ENCODE measurements at regions not wholly inside any gene's neighbourhood (a gene's known extent, or its start where the extent isn't known, plus 50 kb on each side); places are given as distances from the start of the nearest gene placed in this dataset.

- H3K4me1 ChIP-seq (ENCODE audit: low read length): peaks cover 16% of the 10 kb centered on the region
- H3K9ac ChIP-seq (ENCODE audit: low read length): no peak overlapping the region
- no peaks in the 10 kb centered on the region for H3K27me3 ChIP-seq (ENCODE audit: low read depth, low read length)
- H3K9me3 ChIP-seq (ENCODE audit: insufficient read depth, low read length): no peaks in the 10 kb centered on the region
- no peaks in the 10 kb centered on the region for H3K36me3 ChIP-seq (replicated peaks; ENCODE audit: low read depth, low read length)
- TF ChIP-seq EZH2phosphoT487 (IDR thresholded peaks at IDR 0.05; ENCODE audit: low read depth): no peak
- no peak for TF ChIP-seq CTCF (IDR thresholded peaks at IDR 0.05; ENCODE audit: low read depth, low read length)
- no peaks in the 10 kb centered on the region for H4K20me1 ChIP-seq (ENCODE audit: insufficient read depth, low read length)
- no peak overlapping the region for H2AFZ ChIP-seq (ENCODE audit: low read depth, low read length)
- H3K4me3 ChIP-seq (ENCODE audit: low read length): no peak overlapping the region
- H3K27ac ChIP-seq (ENCODE audit: low read length): no peak overlapping the region
- H3K79me2 ChIP-seq (ENCODE audit: low read length): no peaks in the 10 kb centered on the region
- no peak overlapping the region for H3K4me2 ChIP-seq (ENCODE audit: low read length)
Observed at GRCh38 chr2:60386436-60386835, 167.0 kb downstream of the BCL11A start.

- no peak overlapping the region for H3K4me2 ChIP-seq (ENCODE audit: low read length)
- no peak overlapping the region for H3K27ac ChIP-seq (ENCODE audit: low read length)
- no peak overlapping the region for H2AFZ ChIP-seq (ENCODE audit: low read depth, low read length)
- no peaks in the 10 kb centered on the region for H4K20me1 ChIP-seq (ENCODE audit: insufficient read depth, low read length)
- no peaks in the 10 kb centered on the region for H3K79me2 ChIP-seq (ENCODE audit: low read length)
- peaks cover 9% of the 10 kb centered on the region for H3K4me1 ChIP-seq (ENCODE audit: low read length)
- no peaks in the 10 kb centered on the region for H3K27me3 ChIP-seq (ENCODE audit: low read depth, low read length)
- no peaks in the 10 kb centered on the region for H3K36me3 ChIP-seq (replicated peaks; ENCODE audit: low read depth, low read length)
- no peaks in the 10 kb centered on the region for H3K9me3 ChIP-seq (ENCODE audit: insufficient read depth, low read length)
- no peak for TF ChIP-seq EZH2phosphoT487 (IDR thresholded peaks at IDR 0.05; ENCODE audit: low read depth)
- TF ChIP-seq CTCF (IDR thresholded peaks at IDR 0.05; ENCODE audit: low read depth, low read length): no peak
- no peak overlapping the region for H3K4me3 ChIP-seq (ENCODE audit: low read length)
- no peak overlapping the region for H3K9ac ChIP-seq (ENCODE audit: low read length)
Observed at GRCh38 chr2:60385648-60386047, 167.8 kb downstream of the BCL11A start.

- Histone ChIP-seq H2AFZ (ENCODE audit: low read depth, low read length) (no peak overlapping the region), H3K79me2 (ENCODE audit: low read length) (no peaks in the 10 kb centered on the region), H3K27me3 (ENCODE audit: low read depth, low read length) (no peaks in the 10 kb centered on the region), H3K27ac (ENCODE audit: low read length) (no peak overlapping the region), H4K20me1 (ENCODE audit: insufficient read depth, low read length) (no peaks in the 10 kb centered on the region), H3K9ac (ENCODE audit: low read length) (no peak overlapping the region), H3K9me3 (ENCODE audit: insufficient read depth, low read length) (no peaks in the 10 kb centered on the region), H3K4me1 (ENCODE audit: low read length) (peaks cover 4% of the 10 kb centered on the region; the same call in 1 of the 2 replicates), H3K36me3 (replicated peaks; ENCODE audit: low read depth, low read length) (no peaks in the 10 kb centered on the region), H3K4me2 (ENCODE audit: low read length) (no peak overlapping the region), H3K4me3 (ENCODE audit: low read length) (no peak overlapping the region)
- TF ChIP-seq EZH2phosphoT487 (IDR thresholded peaks at IDR 0.05; ENCODE audit: low read depth) (no peak), CTCF (IDR thresholded peaks at IDR 0.05; ENCODE audit: low read depth, low read length) (no peak)
Observed at GRCh38 chr2:60383401-60384143, 169.9 kb downstream of the BCL11A start.

- no peak overlapping the region for H2AFZ ChIP-seq (ENCODE audit: low read depth, low read length)
- H3K27ac ChIP-seq (ENCODE audit: low read length): no peak overlapping the region
- H3K36me3 ChIP-seq (replicated peaks; ENCODE audit: low read depth, low read length): no peaks in the 10 kb centered on the region
- H3K9ac ChIP-seq (ENCODE audit: low read length): no peak overlapping the region
- H3K4me2 ChIP-seq (ENCODE audit: low read length): no peak overlapping the region
- H4K20me1 ChIP-seq (ENCODE audit: insufficient read depth, low read length): no peaks in the 10 kb centered on the region
- H3K27me3 ChIP-seq (ENCODE audit: low read depth, low read length): no peaks in the 10 kb centered on the region
- no peak for TF ChIP-seq EZH2phosphoT487 (IDR thresholded peaks at IDR 0.05; ENCODE audit: low read depth)
- no peak for TF ChIP-seq CTCF (IDR thresholded peaks at IDR 0.05; ENCODE audit: low read depth, low read length)
- H3K4me3 ChIP-seq (ENCODE audit: low read length): no peak overlapping the region
- no peaks in the 10 kb centered on the region for H3K9me3 ChIP-seq (ENCODE audit: insufficient read depth, low read length)
- H3K79me2 ChIP-seq (ENCODE audit: low read length): no peaks in the 10 kb centered on the region
- H3K4me1 ChIP-seq (ENCODE audit: low read length): peaks cover 4% of the 10 kb centered on the region; the same call in 1 of the 2 replicates
Observed at GRCh38 chr2:60380411-60380810, 173.0 kb downstream of the BCL11A start.

Data from OCI-LY3 (cell line).